Stimulated activated CD4-positive, alpha-beta T cell treated with anti-CD3 and anti-CD28 coated beads, Interleukin-15, amount 100 ng/mL, for 24 hours (primary cell): ENCODE measurements at regions not wholly inside any gene's neighbourhood (a gene's known extent, or its start where the extent isn't known, plus 50 kb on each side); places are given as distances from the start of the nearest gene placed in this dataset.
"Not testable (repeated sequence)": the region's sequence is repeated elsewhere in the genome, so short reads cannot be mapped to it uniquely, and the experiment has no call there.

Source experiments
- DNase-seq: peaks from one replicate; pipeline ENCODE4 v3.0.0-alpha.2; 2020

DNA sequence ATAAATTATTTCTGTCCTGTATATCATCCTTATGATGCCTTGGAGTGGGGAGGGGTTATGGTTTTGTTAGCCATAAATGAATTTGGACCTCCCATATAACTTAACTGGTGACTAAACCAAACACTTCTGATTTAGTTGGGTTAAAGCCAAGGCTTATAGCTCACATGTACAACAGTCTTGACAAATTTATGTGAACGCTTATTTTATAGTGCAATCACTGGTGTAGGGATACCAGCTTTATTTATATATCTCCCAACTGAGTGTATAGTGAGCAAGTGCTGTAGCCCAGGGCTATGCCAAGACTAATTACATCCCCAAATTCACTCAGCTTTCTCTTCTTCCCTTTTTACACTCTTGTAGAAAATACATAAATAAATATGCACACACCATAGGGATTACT, 956.2 kb downstream of the SORCS3 start:
- no peak for DNase-seq

DNA sequence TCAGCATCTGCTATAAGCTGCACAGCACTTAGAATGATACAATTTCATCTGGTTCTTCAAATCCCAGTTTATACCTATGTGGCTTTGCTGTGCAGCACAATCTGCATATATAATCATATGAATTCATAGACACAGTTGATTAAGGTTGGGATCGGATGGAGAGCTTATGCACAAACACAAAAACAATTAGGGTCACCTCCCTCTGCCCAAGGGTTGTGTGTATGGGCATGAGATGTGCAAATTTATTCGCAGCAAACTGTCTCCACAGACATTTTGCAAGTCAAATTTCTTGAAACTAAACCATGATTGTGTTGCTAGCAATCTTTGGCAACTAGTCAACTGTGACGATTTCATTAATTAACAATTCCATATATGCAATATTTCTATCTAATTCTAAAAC, 955.7 kb downstream of the SORCS3 start:
- DNase-seq: no peak

GRCh38 chr10:105594296-105594695, 953.2 kb downstream of the SORCS3 start:
- DNase-seq: no peak

DNA sequence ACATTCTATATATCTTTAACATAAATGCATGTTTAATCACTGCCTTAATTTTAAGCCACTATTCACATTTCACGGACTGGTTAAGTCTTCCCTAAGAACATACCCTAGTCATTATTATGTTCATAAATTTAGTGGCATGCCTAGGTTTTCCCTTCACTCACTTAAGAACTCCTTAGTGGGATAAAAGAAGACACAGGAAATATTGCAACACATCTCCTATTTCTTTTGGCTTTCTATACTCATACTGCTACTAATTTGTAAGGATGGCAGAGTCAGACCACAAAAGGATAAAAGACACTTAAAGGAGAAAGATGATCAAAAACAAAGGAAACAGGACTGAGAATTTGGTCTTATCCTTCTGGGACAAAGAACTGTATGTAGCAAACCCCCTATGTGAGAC, 951.4 kb downstream of the SORCS3 start:
- DNase-seq: no peak

DNA sequence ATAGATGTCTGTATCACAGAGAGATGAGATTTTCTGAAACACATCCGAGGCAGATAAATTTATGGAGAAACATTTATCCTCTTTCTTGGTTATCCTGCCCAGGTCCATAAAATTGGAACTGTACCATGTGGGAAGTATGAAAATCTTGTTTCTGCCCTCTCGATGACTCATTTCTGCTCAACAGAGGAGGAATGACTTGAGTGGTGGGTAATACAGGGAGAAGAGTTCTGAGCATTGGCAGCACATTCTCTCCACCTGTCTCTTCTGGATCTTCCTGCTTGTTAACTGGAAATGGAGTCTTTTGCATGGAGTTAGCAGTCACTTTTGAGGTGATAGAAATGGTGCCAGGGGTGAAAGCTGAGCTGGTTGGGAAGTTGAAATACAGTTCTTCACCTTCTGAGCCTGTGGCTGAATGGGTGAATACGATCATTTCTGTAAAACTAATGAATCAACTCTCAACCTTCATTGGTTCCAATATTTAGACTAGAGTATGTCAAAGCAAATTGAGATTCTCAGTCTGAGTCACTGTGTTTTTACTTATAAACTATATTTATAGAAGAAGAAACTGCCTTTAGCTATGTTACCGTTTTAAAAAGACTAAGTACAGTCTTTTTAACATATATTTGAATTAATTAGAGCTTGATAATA, 945.5 kb downstream of the SORCS3 start:
- DNase-seq: no peak

DNA sequence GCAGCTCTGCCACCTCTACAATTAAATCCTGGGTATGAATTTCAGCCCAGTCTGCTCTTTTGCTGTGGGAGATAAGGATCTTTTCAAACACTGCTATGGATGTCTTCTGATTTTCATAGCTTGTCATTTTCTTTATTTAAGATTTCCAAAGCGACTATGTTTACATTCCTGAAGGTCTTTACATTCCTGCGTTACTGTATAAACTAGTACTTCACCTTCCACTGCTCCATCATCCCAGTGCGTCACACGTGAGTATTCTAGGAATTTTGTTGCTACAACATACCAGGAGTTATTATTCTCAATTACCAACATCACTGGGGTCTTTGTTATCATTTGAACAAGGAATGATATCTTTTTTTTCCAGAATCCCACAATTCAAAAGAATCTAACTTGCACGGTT, 944.7 kb downstream of the SORCS3 start:
- DNase-seq: no peak

- DNase-seq: no peak
Observed at GRCh38 chr10:105585171-105585570, 944.1 kb downstream of the SORCS3 start.

DNA sequence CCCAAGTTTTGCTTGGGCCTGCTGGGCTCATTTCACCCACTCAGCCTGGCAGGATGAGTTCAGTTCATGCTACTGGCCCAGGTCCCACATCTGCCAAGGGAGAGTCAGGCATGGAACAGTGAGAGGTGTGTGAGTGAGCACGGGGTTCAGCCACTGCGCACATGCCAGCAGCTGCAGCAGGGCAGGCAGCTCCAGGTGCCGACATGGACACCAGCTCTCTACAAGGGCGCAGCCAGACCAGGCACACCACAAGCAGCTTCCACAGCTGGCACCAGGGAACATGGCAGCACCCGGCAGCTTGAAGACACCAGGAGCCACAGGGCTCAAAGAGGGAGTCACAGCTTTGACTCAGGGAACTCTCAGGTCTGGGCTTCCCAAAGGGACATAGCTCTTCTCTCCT, 938.0 kb downstream of the SORCS3 start:
- no peak for DNase-seq

DNA sequence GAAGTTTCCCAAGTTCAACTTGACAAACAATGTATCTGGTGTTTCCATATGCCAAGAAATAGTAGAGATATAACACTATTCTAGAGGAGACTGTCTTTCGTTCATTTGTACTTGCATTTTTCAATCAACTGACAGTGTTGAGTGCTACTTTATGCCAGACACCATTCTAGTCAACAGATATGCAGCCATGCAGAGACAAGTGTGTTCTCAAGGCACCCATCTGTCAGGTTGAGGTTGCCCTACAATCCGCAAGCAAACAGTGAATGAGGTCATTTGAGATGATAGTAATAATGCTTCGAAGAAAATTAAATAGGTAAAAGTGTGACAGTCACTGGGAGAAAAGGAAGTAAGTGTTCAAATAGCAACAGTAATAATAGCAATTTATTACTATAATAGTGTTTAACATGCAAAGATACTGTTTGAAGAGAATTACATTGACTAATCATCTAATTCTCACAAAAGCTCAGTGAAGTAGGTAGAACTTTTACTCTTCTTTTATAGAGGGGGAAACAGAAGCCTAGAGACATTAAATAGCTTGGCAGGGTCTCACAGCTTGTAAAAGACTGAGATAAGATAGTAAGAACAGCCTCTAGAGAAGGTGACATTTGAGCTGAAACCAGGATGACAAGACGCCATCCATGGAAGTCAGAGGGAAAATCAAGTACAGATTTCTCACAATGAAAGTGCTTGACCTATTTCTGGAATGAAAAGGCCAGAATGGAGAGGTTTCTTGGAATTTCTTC, 936.9 kb downstream of the SORCS3 start:
- no peak for DNase-seq

GRCh38 chr10:105559333-105560097, 918.4 kb downstream of the SORCS3 start:
- no peak for DNase-seq

DNA sequence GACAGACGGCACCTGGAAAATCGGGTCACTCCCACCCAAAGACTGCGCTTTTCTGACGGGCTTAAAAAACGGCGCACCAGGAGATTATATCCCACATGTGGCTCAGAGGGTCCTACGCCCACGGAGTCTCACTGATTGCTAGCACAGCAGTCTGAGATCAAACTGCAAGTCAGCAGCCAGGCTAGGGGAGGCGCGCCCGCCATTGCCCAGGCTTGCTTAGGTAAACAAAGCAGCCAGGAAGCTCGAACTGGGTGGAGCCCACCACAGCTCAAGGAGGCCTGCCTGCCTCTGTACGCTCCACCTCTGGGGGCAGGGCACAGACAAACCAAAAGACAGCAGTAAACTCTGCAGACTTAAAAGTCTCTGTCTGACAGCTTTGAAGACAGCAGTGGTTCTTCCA, 909.4 kb downstream of the SORCS3 start:
- DNase-seq: not testable (repeated sequence)

- no peak for DNase-seq
Observed at GRCh38 chr10:105549731-105550130, 908.6 kb downstream of the SORCS3 start.

DNA sequence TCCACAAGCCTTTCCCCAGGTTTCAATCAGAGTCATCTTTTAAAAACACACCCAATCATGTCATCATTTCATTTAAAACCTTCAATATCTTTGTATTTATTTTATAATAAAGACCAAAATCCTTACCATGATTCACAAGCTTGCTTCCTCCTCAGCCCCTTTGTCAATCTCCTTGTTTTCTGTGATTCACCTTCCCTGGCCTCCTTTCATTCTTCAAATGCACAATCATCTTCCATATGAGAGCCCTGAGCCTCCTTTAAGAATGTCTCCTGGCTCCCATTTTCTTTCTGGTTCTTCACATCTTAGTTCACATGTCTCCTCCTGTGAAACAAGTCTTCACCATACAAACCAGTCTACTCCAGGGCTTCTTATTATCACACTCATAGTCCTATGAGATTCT, 904.0 kb downstream of the SORCS3 start:
- no peak for DNase-seq

DNA sequence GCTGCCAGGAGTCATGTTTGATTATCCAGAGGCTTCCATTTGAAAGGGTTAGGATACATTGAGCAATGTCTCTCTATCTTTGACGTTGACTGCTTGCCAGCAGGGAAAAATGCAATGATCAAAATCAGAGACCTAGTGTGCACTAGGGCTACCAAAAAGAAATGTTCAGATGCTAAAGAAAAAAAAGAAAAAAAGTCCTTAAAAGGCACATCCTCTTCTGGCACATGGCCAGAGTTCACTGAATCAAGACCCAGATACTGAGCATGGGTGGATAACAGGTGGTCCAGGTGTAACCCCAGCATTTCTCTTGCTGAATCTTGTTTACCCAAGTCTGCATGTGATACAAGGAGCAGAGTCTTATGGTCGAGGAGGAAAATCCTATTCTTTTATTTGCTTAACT, 899.3 kb downstream of the SORCS3 start:
- no peak for DNase-seq

DNA sequence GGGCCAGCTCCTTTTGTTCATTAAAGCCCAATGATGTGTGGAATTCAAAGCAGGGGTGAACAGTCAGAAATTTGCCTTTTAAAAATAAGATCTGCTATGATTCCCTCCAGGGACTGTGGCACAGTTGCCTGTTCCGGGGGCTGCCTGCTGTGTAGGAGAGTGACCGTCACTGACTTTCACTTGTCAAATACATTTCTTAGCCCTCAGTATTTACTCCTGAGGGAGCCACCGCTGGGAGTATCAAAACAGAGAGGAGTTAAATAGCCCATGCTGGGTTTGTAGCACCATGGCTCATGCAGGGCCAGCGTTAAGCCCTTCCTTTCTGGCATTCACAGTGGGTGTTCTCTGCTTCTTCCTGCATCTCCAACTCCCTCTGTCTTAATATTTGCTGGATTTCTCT, 897.8 kb downstream of the SORCS3 start:
- no peak for DNase-seq

DNA sequence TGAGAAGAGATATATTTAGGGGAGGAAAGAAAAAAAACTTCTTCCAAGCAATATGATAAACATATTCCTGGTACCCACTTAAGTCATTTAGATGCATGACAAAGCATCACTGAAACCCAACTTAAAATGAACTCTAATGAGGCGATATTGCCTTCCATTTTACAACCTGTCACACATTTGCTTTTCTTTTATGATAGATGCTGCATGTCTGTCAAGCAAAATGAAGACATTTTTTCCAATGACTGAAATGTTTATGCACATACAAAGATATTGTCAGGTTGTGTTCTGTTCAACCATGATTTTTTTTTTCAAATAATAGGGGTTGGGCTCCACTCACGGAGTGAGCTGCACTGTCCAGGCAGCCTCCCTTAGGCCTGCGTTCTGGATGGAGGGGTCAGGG, 894.4 kb downstream of the SORCS3 start:
- DNase-seq: no peak

GRCh38 chr10:105534086-105534485, 893.0 kb downstream of the SORCS3 start:
- DNase-seq: no peak

DNA sequence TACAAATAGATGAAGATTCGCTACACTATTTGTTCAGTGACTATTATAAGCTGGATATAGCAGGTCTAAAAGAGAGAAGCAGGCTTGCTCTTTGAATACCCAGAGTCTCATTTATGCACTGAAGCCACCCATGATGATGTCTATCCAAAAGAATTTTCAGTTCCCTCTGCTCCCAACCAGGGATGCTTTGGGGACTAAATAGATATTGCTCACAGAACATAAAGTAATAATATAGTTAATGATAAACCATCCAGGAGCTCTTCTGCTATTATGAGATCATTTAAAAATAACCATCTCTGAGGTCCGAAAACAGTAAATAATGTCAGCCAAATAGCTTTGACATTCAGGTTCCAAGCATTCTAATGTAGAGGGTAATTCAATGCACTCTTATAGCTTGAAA, 875.4 kb downstream of the SORCS3 start:
- DNase-seq: no peak

DNA sequence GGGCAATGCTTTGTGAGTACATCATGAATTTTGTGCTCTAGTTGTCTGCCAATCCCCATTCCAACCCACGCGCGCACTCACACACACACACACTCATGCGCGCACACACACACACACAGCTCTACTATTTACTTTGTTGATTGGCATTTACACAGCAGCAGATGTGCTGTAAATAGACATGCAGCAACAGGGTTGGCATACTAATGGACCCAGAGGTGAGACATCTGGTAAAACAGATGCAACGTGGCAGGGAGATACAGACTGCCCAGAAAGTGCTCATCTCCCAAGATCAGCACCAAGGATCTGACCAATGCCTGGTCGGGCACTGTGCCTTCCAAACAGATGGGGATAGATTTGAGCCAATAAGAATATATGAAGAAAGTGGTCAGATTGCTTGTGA, 873.0 kb downstream of the SORCS3 start:
- no peak for DNase-seq

DNA sequence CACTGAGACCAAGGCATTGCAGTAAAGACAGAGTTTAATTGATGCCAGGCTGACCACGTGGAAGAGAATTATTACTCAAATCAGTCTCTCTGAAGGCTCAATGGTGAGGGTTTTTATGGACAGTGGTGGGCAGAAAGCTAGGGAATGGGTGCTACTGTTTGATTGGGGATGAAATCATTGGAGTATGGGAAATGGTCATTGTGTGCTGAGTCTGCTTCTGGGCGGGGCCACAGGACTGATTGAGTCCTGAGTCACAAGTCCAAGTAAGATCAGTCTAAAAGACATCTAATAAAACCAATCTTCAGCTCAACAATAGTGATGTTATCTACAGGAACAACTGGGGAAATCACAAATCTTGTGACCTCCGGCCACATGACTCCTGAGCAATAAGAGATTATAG, 868.4 kb downstream of the SORCS3 start:
- DNase-seq: no peak

- no peak for DNase-seq
Observed at GRCh38 chr10:105506262-105506661, 865.2 kb downstream of the SORCS3 start.

- DNase-seq: no peak
Observed at GRCh38 chr10:105503714-105504113, 862.6 kb downstream of the SORCS3 start.

GRCh38 chr10:105502058-105502457, 861.0 kb downstream of the SORCS3 start:
- no peak for DNase-seq

GRCh38 chr10:105494944-105495343, 853.9 kb downstream of the SORCS3 start:
- no peak for DNase-seq
